ENCODE measurements at regions not wholly inside any gene's neighbourhood (a gene's known extent, or its start where the extent isn't known, plus 50 kb on each side); places are given as distances from the start of the nearest gene placed in this dataset.

- TF ChIP-seq POLR2AphosphoS5 (IDR thresholded peaks at IDR 0.05; ENCODE audit: low read depth, low read length) (no peak), POLR2A (IDR thresholded peaks at IDR 0.05; ENCODE audit: low read depth, low read length) (no peak)
Measured at GRCh38 chr13:103325672-103326071, 259.5 kb upstream of the SLC10A2 start.

Measured in GM12891 (cell line).